ENCODE measurements at regions not wholly inside any gene's neighbourhood (a gene's known extent, or its start where the extent isn't known, plus 50 kb on each side); places are given as distances from the start of the nearest gene placed in this dataset.

DNA sequence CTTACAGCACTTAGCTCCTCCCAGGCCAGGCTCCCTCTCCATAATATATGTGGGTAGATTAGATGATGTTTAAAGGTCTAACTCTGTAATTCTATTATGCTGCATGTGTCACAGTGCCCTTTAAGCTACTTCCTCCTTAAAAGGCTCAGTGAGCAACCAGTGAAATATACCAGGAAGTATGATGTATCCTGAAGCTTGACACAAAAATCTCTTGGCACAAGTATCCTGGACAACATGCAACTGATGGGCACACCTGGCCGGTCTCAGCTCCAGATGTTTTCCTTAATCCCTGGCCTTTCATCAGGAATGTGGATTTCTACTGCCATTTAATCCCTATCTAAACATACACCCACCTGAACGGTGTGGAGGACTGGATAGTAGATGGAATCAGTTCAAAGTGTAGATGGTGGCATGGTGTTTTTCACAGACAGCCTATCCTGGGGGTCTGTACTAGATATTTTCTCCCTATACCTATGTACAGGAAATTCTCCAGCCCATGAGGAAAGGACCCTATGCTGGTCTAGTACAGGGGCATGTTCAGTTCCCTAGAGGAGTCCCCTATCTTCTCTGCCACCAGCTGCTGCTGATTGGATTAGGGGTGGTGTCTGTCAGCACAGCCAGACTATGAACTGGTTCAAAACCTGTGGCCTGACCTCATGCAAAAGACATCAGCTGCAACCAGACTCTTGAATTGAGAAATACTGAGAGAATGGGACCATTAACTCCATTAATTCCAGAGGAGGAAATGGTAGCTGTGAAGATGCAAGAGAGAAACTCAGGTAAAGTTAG lies 59.4 kb upstream of the CITED2 start:
- TF ChIP-seq, protein P1, sequence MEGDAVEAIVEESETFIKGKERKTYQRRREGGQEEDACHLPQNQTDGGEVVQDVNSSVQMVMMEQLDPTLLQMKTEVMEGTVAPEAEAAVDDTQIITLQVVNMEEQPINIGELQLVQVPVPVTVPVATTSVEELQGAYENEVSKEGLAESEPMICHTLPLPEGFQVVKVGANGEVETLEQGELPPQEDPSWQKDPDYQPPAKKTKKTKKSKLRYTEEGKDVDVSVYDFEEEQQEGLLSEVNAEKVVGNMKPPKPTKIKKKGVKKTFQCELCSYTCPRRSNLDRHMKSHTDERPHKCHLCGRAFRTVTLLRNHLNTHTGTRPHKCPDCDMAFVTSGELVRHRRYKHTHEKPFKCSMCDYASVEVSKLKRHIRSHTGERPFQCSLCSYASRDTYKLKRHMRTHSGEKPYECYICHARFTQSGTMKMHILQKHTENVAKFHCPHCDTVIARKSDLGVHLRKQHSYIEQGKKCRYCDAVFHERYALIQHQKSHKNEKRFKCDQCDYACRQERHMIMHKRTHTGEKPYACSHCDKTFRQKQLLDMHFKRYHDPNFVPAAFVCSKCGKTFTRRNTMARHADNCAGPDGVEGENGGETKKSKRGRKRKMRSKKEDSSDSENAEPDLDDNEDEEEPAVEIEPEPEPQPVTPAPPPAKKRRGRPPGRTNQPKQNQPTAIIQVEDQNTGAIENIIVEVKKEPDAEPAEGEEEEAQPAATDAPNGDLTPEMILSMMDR (IDR thresholded peaks at IDR 0.05 in 4 of 5, conservative IDR thresholded peaks at IDR 0.05 in 1 of 5) = no peak
- no peak for TF ChIP-seq POLR2A (IDR thresholded peaks at IDR 0.05)
